Activated CD4-positive, alpha-beta T cell treated with anti-CD3 and anti-CD28 coated beads, Interleukin-2, amount 10 ng/mL, durations not matched to agents 24 days and 14 days (primary cell): ENCODE measurements at regions not wholly inside any gene's neighbourhood (a gene's known extent, or its start where the extent isn't known, plus 50 kb on each side); places are given as distances from the start of the nearest gene placed in this dataset.
"Not testable (repeated sequence)": the region's sequence is repeated elsewhere in the genome, so short reads cannot be mapped to it uniquely, and the experiment has no call there.

Source experiments
- DNase-seq: peaks from one replicate; pipeline ENCODE4 v3.0.0; 2022
- H3K27ac Mint-ChIP-seq: one replicate; pipeline ENCODE4 v1.8.0; 2022; ENCODE audit warnings: mild to moderate bottlenecking, mixed read lengths
- H3K27me3 Mint-ChIP-seq: one replicate; pipeline ENCODE4 v1.8.0; 2022; ENCODE audit warnings: mixed read lengths
- H3K36me3 Mint-ChIP-seq: one replicate; pipeline ENCODE4 v1.8.0; 2022; ENCODE audit warnings: low read depth, mild to moderate bottlenecking, mixed read lengths
- H3K4me1 Mint-ChIP-seq: one replicate; pipeline ENCODE4 v1.8.0; 2021; ENCODE audit warnings: mixed read lengths
- H3K4me3 Mint-ChIP-seq: one replicate; pipeline ENCODE4 v1.8.0; 2022; ENCODE audit warnings: mild to moderate bottlenecking, moderate library complexity, mixed read lengths
- H3K9me3 Mint-ChIP-seq: one replicate; pipeline ENCODE4 v1.8.0; 2021; ENCODE audit warnings: mixed read lengths
- intact Hi-C: fragments of 100-400 bp; cut with micrococcal nuclease; formaldehyde crosslinking; loops from one replicate; pipeline ENCODE4 v1.15.1; 2023

GRCh38 chr4:187088070-187088799 is 364.6 kb upstream of the FAT1 start:
- H3K27me3 Mint-ChIP-seq, result no peaks in the 10 kb centered on the region
- H3K27ac Mint-ChIP-seq, result no peak overlapping the region
- no peak for DNase-seq
- H3K4me3 Mint-ChIP-seq, result no peak overlapping the region
- intact Hi-C loops, result no loop called here
- no peaks in the 10 kb centered on the region for H3K4me1 Mint-ChIP-seq
- H3K36me3 Mint-ChIP-seq, result no peaks in the 10 kb centered on the region
- no peaks in the 10 kb centered on the region for H3K9me3 Mint-ChIP-seq

DNA sequence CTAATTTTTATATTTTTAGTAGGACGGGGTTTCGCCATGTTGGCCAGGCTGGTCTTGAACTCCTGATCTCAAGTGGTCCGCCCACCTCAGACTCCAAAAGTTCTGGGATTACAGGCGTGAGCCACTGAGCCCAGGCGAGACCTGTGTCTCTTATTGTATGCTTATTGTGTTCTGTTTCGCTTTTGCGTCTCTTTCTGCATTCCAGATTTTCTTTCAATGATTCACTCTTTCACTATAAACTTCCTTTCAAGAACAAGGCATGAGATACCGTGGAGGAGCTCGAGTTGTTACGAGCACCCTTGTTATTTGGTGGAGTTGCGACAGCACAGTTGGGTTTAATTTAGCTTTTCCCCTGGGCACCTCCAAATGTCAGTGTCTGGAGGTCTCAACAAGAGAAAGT is 366.7 kb upstream of the FAT1 start:
- no peak for DNase-seq
- Mint-ChIP-seq H3K27ac (no peak overlapping the region), H3K4me3 (no peak overlapping the region), H3K9me3 (peaks cover 4% of the 10 kb centered on the region), H3K27me3 (no peaks in the 10 kb centered on the region), H3K36me3 (no peaks in the 10 kb centered on the region), H3K4me1 (no peaks in the 10 kb centered on the region)
- intact Hi-C loops, result no loop called here

DNA sequence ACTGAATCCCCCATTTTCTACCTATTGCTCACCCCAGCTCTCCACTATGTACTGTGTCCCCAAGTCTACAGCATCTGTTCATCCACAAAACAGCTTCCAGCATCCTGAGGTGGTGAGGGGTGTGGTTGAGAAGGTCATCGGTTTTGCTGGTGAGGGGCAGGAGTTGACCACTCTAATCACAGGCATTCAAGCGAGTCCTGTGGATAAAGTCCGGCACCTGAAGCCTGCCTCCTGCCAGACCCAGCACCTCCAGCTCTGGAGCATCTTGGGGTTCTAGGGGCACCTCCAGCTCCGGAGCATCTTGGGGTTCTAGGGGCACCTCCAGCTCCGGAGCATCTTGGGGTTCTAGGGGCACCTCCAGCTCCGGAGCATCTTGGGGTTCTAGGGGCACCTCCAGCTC is 367.2 kb upstream of the FAT1 start:
- not testable (repeated sequence) for H3K27me3 Mint-ChIP-seq, H3K9me3 Mint-ChIP-seq

DNA sequence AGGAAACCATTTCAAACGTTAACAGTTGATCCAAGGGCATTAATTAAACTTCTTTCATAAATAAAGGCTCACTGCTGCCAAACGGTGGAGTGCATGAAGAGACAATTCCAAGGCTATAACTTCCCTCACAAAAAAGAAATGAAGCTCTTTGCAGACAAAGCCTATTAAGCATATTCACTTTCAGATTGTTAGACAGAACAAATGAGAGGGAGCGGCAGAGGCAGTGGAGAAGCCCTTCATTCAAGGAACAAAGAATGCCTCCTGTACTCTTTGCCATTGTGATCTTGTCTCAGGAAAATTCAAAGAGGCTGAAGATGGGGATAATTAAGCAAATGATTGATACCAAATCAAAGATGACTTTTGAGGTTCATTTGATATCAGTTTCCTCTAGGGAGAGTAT is 370.5 kb upstream of the FAT1 start:
- no peaks in the 10 kb centered on the region for H3K27me3 Mint-ChIP-seq
- no peak overlapping the region for H3K27ac Mint-ChIP-seq
- H3K4me1 Mint-ChIP-seq, result no peaks in the 10 kb centered on the region
- no peak for DNase-seq
- no peaks in the 10 kb centered on the region for H3K36me3 Mint-ChIP-seq
- intact Hi-C loops, result no loop called here
- H3K4me3 Mint-ChIP-seq, result no peak overlapping the region
- H3K9me3 Mint-ChIP-seq, result peaks cover 8% of the 10 kb centered on the region

More for the DNA sequence above, 367.2 kb upstream of the FAT1 start:
- H3K4me3 Mint-ChIP-seq, DNase-seq, H3K36me3 Mint-ChIP-seq, H3K4me1 Mint-ChIP-seq, H3K27ac Mint-ChIP-seq, intact Hi-C loops: not testable (repeated sequence)

GRCh38 chr4:187098429-187098828 is 374.8 kb upstream of the FAT1 start:
- intact Hi-C loops, result no loop called here
- no peaks in the 10 kb centered on the region for H3K27me3 Mint-ChIP-seq
- DNase-seq, result no peak
- H3K9me3 Mint-ChIP-seq, result peaks cover 8% of the 10 kb centered on the region
- H3K4me3 Mint-ChIP-seq, result no peak overlapping the region
- no peaks in the 10 kb centered on the region for H3K4me1 Mint-ChIP-seq
- no peaks in the 10 kb centered on the region for H3K36me3 Mint-ChIP-seq
- no peak overlapping the region for H3K27ac Mint-ChIP-seq

GRCh38 chr4:187103351-187103750 is 379.7 kb upstream of the FAT1 start:
- H3K27ac Mint-ChIP-seq, result no peak overlapping the region
- intact Hi-C loops, result no loop called here
- no peaks in the 10 kb centered on the region for H3K27me3 Mint-ChIP-seq
- H3K4me1 Mint-ChIP-seq, result no peaks in the 10 kb centered on the region
- DNase-seq, result no peak
- no peaks in the 10 kb centered on the region for H3K36me3 Mint-ChIP-seq
- H3K4me3 Mint-ChIP-seq, result no peak overlapping the region
- H3K9me3 Mint-ChIP-seq, result peaks cover 5% of the 10 kb centered on the region

GRCh38 chr4:187108845-187109244 is 385.2 kb upstream of the FAT1 start:
- no peaks in the 10 kb centered on the region for H3K27me3 Mint-ChIP-seq
- intact Hi-C loops, result no loop called here
- H3K36me3 Mint-ChIP-seq, result no peaks in the 10 kb centered on the region
- no peak overlapping the region for H3K4me3 Mint-ChIP-seq
- no peak for DNase-seq
- H3K9me3 Mint-ChIP-seq, result peaks cover 11% of the 10 kb centered on the region
- H3K27ac Mint-ChIP-seq, result no peak overlapping the region
- H3K4me1 Mint-ChIP-seq, result no peaks in the 10 kb centered on the region

GRCh38 chr4:187109636-187110035 is 386.0 kb upstream of the FAT1 start:
- DNase-seq, result no peak
- Mint-ChIP-seq H3K27me3 (no peaks in the 10 kb centered on the region), H3K27ac (no peak overlapping the region), H3K36me3 (no peaks in the 10 kb centered on the region), H3K4me1 (no peaks in the 10 kb centered on the region), H3K4me3 (no peak overlapping the region), H3K9me3 (peaks cover 11% of the 10 kb centered on the region)
- intact Hi-C loops, result no loop called here

DNA sequence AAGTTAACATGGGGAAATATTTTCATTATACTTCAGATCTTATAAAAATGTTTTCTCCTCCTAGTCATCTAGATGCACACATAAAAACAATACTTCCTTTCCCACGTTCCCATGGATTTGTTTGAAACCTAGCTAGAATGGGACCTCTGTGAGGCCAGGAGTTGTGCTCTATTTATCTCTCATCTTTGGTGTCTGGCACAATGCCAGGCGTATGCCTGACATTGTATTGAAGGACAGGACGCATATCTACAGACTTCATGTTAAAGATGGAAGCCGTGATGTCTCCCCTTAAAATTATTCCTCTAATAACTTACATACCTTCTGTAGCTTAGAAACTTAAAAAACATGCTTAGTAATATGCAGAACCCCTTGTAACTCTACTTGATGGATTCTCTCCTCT is 394.5 kb upstream of the FAT1 start:
- no peak overlapping the region for H3K4me3 Mint-ChIP-seq
- H3K36me3 Mint-ChIP-seq, result no peaks in the 10 kb centered on the region
- H3K27me3 Mint-ChIP-seq, result no peaks in the 10 kb centered on the region
- no peaks in the 10 kb centered on the region for H3K9me3 Mint-ChIP-seq
- intact Hi-C loops, result no loop called here
- H3K4me1 Mint-ChIP-seq, result no peaks in the 10 kb centered on the region
- no peak overlapping the region for H3K27ac Mint-ChIP-seq
- DNase-seq, result no peak

- Mint-ChIP-seq H3K36me3 (no peaks in the 10 kb centered on the region), H3K4me1 (no peaks in the 10 kb centered on the region), H3K27me3 (no peaks in the 10 kb centered on the region), H3K9me3 (no peaks in the 10 kb centered on the region), H3K27ac (no peak overlapping the region), H3K4me3 (no peak overlapping the region)
- DNase-seq, result no peak
- intact Hi-C loops, result no loop called here
These were observed 395.0 kb upstream of the FAT1 start for GRCh38 chr4:187118602-187119120.

GRCh38 chr4:187124331-187124730 is 400.7 kb upstream of the FAT1 start:
- no peak for DNase-seq
- no peaks in the 10 kb centered on the region for H3K27me3 Mint-ChIP-seq
- no peaks in the 10 kb centered on the region for H3K4me1 Mint-ChIP-seq
- H3K27ac Mint-ChIP-seq, result no peak overlapping the region
- intact Hi-C loops, result no loop called here
- H3K36me3 Mint-ChIP-seq, result no peaks in the 10 kb centered on the region
- peaks cover 5% of the 10 kb centered on the region for H3K9me3 Mint-ChIP-seq
- H3K4me3 Mint-ChIP-seq, result no peak overlapping the region

- H3K27ac Mint-ChIP-seq, result no peak overlapping the region
- no peak overlapping the region for H3K4me3 Mint-ChIP-seq
- H3K27me3 Mint-ChIP-seq, result no peaks in the 10 kb centered on the region
- peaks cover 6% of the 10 kb centered on the region for H3K9me3 Mint-ChIP-seq
- no peaks in the 10 kb centered on the region for H3K4me1 Mint-ChIP-seq
- DNase-seq, result no peak
- intact Hi-C loops, result no loop called here
- H3K36me3 Mint-ChIP-seq, result no peaks in the 10 kb centered on the region
These were observed 401.4 kb upstream of the FAT1 start for GRCh38 chr4:187125062-187125461.

GRCh38 chr4:187127456-187127855 is 403.8 kb upstream of the FAT1 start:
- H3K9me3 Mint-ChIP-seq, result peaks cover 8% of the 10 kb centered on the region
- no peaks in the 10 kb centered on the region for H3K27me3 Mint-ChIP-seq
- no peaks in the 10 kb centered on the region for H3K36me3 Mint-ChIP-seq
- no peaks in the 10 kb centered on the region for H3K4me1 Mint-ChIP-seq
- intact Hi-C loops, result no loop called here
- H3K4me3 Mint-ChIP-seq, result no peak overlapping the region
- no peak for DNase-seq
- H3K27ac Mint-ChIP-seq, result no peak overlapping the region

DNA sequence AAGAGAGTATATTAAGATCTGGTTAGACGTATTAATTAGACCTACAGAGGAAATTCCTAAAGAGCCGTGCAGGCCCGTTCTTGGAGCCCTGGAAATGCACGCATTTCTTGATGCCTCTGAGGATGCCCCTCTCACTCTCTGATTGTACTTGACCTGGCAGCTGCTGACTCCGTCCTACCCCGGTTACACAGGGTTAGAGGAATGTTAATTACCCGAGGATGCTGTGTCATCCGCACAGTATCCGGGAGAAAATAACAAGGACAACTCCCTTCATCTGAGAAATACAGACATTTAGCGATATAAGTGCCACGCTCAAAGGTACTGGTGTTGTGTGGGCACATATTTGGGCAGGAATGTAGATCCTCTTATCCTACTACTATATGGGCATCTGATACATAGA is 404.6 kb upstream of the FAT1 start:
- no peak overlapping the region for H3K4me3 Mint-ChIP-seq
- H3K9me3 Mint-ChIP-seq, result peaks cover 8% of the 10 kb centered on the region
- H3K27ac Mint-ChIP-seq, result no peak overlapping the region
- intact Hi-C loops, result no loop called here
- H3K4me1 Mint-ChIP-seq, result no peaks in the 10 kb centered on the region
- H3K27me3 Mint-ChIP-seq, result no peaks in the 10 kb centered on the region
- H3K36me3 Mint-ChIP-seq, result no peaks in the 10 kb centered on the region
- DNase-seq, result no peak

GRCh38 chr4:187128976-187129375 is 405.3 kb upstream of the FAT1 start:
- Mint-ChIP-seq H3K27me3 (no peaks in the 10 kb centered on the region), H3K4me1 (no peaks in the 10 kb centered on the region), H3K36me3 (no peaks in the 10 kb centered on the region), H3K9me3 (peaks cover 8% of the 10 kb centered on the region), H3K4me3 (no peak overlapping the region), H3K27ac (no peak overlapping the region)
- no peak for DNase-seq
- intact Hi-C loops, result no loop called here
